HCT116 (cell line): ENCODE measurements at regions not wholly inside any gene's neighbourhood (a gene's known extent, or its start where the extent isn't known, plus 50 kb on each side); places are given as distances from the start of the nearest gene placed in this dataset.

Experiments
- ATAC-seq: fragments of 200-7000 bp; cut with Tn5 transposase; 2 replicates; pipeline ENCODE4 v1.9.1; 2020; ENCODE audit warnings: mild to moderate bottlenecking, moderate library complexity
- BruUV-seq: library from RNA; stranded (reverse); fragments of 400-500 nt; replicated peaks from 2 replicates; lab custom pipeline; 2021; lab: Mats Ljungman, UMichigan
- CTCF ChIA-PET: fragments of 300-600 bp; sonication (Branson Sonifier 250); formaldehyde crosslinking; loops from one replicate; lab custom pipeline; 2021; ENCODE audit warnings: antibody characterized with exemption; lab: Charles Lee
- POLR2A ChIA-PET: fragments of 300-600, 350-600 bp; sonication (Branson Sonifier 250); formaldehyde crosslinking; loops from one replicate; lab custom pipeline; 2021; ENCODE audit warnings: antibody characterized with exemption; lab: Charles Lee
- RAD21 ChIA-PET, 2 experiments: fragments of 300-600 bp; sonication (Branson Sonifier 250); formaldehyde crosslinking; loops; one replicate each; lab custom pipeline; 2023; ENCODE audit warnings: low total read pairs in 2 of 2; ENCODE audit not compliant: uncharacterized antibody in 2 of 2, unreplicated experiment in 2 of 2, low non-redundant PET in 1 of 2; lab: Charles Lee
- DNase-seq: peaks from one replicate; pipeline ENCODE4 v3.0.0-alpha.2; 2010; ENCODE audit warnings: low read depth, low spot score
- H2AFZ ChIP-seq: fragments of 200-600 bp; shearing (Covaris generic), sonication (generic); 2 replicates; pipeline ENCODE4 v1.6.1; 2017; ENCODE audit warnings: low read depth, mixed run types, mixed read lengths, antibody characterized with exemption, low read length; ENCODE audit not compliant: poor library complexity, severe bottlenecking
- H3K27ac ChIP-seq: 2 replicates; pipeline ENCODE4 v1.5.1; 2012; ENCODE audit warnings: low read depth, low read length
- H3K27me3 ChIP-seq: fragments of 200-600 bp; sonication (generic); 2 replicates; pipeline ENCODE4 v1.6.1; 2016; ENCODE audit warnings: mixed run types, low read length, mixed read lengths; ENCODE audit not compliant: insufficient read depth
- H3K36me3 ChIP-seq, 2 experiments: fragments of 200-500 bp in 1 of 2; fragments of 200-600 bp in 1 of 2; sonication (Bioruptor generic) in 1 of 2; sonication (generic) in 1 of 2; 2 replicates each; pipeline versions ENCODE4 v1.5.1 to v1.6.1; 2014 to 2016; ENCODE audit warnings: low read length in 2 of 2, inconsistent platforms in 1 of 2, mixed read lengths in 1 of 2, mixed run types in 1 of 2; ENCODE audit not compliant: insufficient read depth in 2 of 2, control insufficient read depth in 1 of 2
- H3K4me1 ChIP-seq, 2 experiments: fragments of 200-600 bp in 1 of 2; sonication (generic) in 1 of 2; 2 replicates each; pipeline versions ENCODE4 v1.5.1 to v1.6.1; 2012 to 2017; ENCODE audit warnings: low read length in 2 of 2, inconsistent platforms in 1 of 2, mild to moderate bottlenecking in 1 of 2, mixed read lengths in 1 of 2, mixed run types in 1 of 2, moderate library complexity in 1 of 2; ENCODE audit not compliant: insufficient read depth in 2 of 2, control insufficient read depth in 1 of 2
- H3K4me2 ChIP-seq: fragments of 200-600 bp; sonication (generic); 2 replicates; pipeline ENCODE4 v1.6.1; 2017; ENCODE audit warnings: mixed run types, low read length, mixed read lengths
- H3K4me3 ChIP-seq, 2 experiments: fragments of 200-600 bp in 1 of 2; sonication (generic) in 1 of 2; replicated peaks in 1 of 2; 2 replicates each; pipeline ENCODE4 v1.5.1; 2011 to 2016; ENCODE audit warnings: low read length in 2 of 2, control low read depth in 1 of 2, low read depth in 1 of 2, mild to moderate bottlenecking in 1 of 2, mixed read lengths in 1 of 2, mixed run types in 1 of 2
- H3K79me2 ChIP-seq: fragments of 200-600 bp; sonication (generic); 2 replicates; pipeline ENCODE4 v1.6.1; 2017; ENCODE audit warnings: mild to moderate bottlenecking, mixed run types, low read length, moderate library complexity, mixed read lengths; ENCODE audit not compliant: insufficient read depth
- H3K9ac ChIP-seq: fragments of 200-600 bp; sonication (generic); 2 replicates; pipeline ENCODE4 v1.6.1; 2016; ENCODE audit warnings: low read length, mixed read lengths
- H3K9me2 ChIP-seq: fragments of 200-600 bp; sonication (generic), shearing (Covaris generic); 2 replicates; pipeline ENCODE4 v1.6.1; 2017; ENCODE audit warnings: mixed run types, mild to moderate bottlenecking, moderate library complexity; ENCODE audit not compliant: insufficient read depth
- H3K9me3 ChIP-seq, 2 experiments: fragments of 200-500 bp in 1 of 2; fragments of 200-600 bp in 1 of 2; sonication (Bioruptor generic) in 1 of 2; sonication (generic) in 1 of 2; 2 replicates each; pipeline ENCODE4 v1.6.1; 2014 to 2017; ENCODE audit warnings: low read length in 2 of 2, mixed read lengths in 2 of 2, inconsistent platforms in 1 of 2, low read depth in 1 of 2, mild to moderate bottlenecking in 1 of 2, mixed run types in 1 of 2, moderate library complexity in 1 of 2; ENCODE audit not compliant: control insufficient read depth in 1 of 2, insufficient read depth in 1 of 2
- H4K20me1 ChIP-seq: fragments of 200-600 bp; sonication (generic), shearing (Covaris generic); 2 replicates; pipeline ENCODE4 v1.6.1; 2017; ENCODE audit warnings: mixed run types, mild to moderate bottlenecking, moderate library complexity; ENCODE audit not compliant: insufficient read depth
- CBX3 ChIP-seq: IDR thresholded peaks from 2 replicates; pipeline ENCODE4 v1.6.1; 2012; ENCODE audit warnings: low read depth
- CEBPB ChIP-seq: IDR thresholded peaks from 2 replicates; pipeline ENCODE4 v1.6.1; 2012; ENCODE audit warnings: low read depth
- CTCF ChIP-seq, 3 experiments: fragments of 200-600 bp in 1 of 3; sonication (generic) in 1 of 3; IDR thresholded peaks in 2 of 3; conservative IDR thresholded peaks in 1 of 3; 2 replicates each; pipeline ENCODE4 v1.5.1; 2012 to 2017; ENCODE audit warnings: low read depth in 2 of 3, low read length in 2 of 3, antibody characterized with exemption in 1 of 3, borderline replicate concordance in 1 of 3, control low read depth in 1 of 3, mild to moderate bottlenecking in 1 of 3, mixed read lengths in 1 of 3, mixed run types in 1 of 3, moderate library complexity in 1 of 3; ENCODE audit not compliant: insufficient read depth in 1 of 3
- EGR1 ChIP-seq: IDR thresholded peaks from 2 replicates; pipeline ENCODE4 v1.6.1; 2012; ENCODE audit warnings: low read depth
- ELF1 ChIP-seq: IDR thresholded peaks from 2 replicates; pipeline ENCODE4 v1.6.1; 2012; ENCODE audit warnings: low read depth, borderline replicate concordance
- JUND ChIP-seq: IDR thresholded peaks from 2 replicates; pipeline ENCODE4 v1.6.1; 2012
- MAX ChIP-seq: IDR thresholded peaks from 2 replicates; pipeline ENCODE4 v1.6.1; 2012
- RAD21 ChIP-seq: IDR thresholded peaks from 2 replicates; pipeline ENCODE4 v1.6.1; 2012; ENCODE audit warnings: low read depth, mild to moderate bottlenecking
- SIN3A ChIP-seq: IDR thresholded peaks from 2 replicates; pipeline ENCODE4 v1.6.1; 2012; ENCODE audit warnings: low read depth
- ZBTB33 ChIP-seq: IDR thresholded peaks from 2 replicates; pipeline ENCODE4 v1.6.1; 2011; ENCODE audit warnings: mild to moderate bottlenecking, low read length, moderate library complexity; ENCODE audit not compliant: insufficient replicate concordance; ENCODE audit errors: extremely low read depth
- intact Hi-C: fragments of 100-400 bp; cut with micrococcal nuclease; formaldehyde crosslinking; loops from 2 replicates; pipeline ENCODE4 v1.10.0; 2022

- BruUV-seq, result no TSS peak
- H3K4me3 ChIP-seq, result no peak overlapping the region
- no peak overlapping the region for H3K4me2 ChIP-seq
- intact Hi-C loops, result no loop called here
- TF ChIP-seq ELF1 (no peak), MAX (no peak), RAD21 (peak; percentile 16; the same call in 1 of the 2 replicates), SIN3A (no peak), ZBTB33 (no peak), CEBPB (no peak), JUND (no peak), EGR1 (no peak), CBX3 (no peak), CTCF (IDR thresholded peaks at IDR 0.05 in 2 of 3, conservative IDR thresholded peaks at IDR 0.05 in 1 of 3; ENCODE audit: borderline replicate concordance in 1 of 3, insufficient read depth in 1 of 3, low read depth in 2 of 3, low read length in 2 of 3) (peak in 2 of 3 experiments; percentile 53 to 62; a peak in 4 of 6 replicates)
- CTCF ChIA-PET, result no interaction called here
- H4K20me1 ChIP-seq, result no peaks in the 10 kb centered on the region
- no peak for DNase-seq
- no peaks in the 10 kb centered on the region for H3K4me1 ChIP-seq
- no peak overlapping the region for H2AFZ ChIP-seq
- no peak overlapping the region for H3K9ac ChIP-seq
- H3K9me2 ChIP-seq, result no peaks in the 10 kb centered on the region
- POLR2A ChIA-PET, result no interaction called here
- ATAC-seq, result no peak
- RAD21 ChIA-PET, result no interaction called here
- no peaks in the 10 kb centered on the region for H3K36me3 ChIP-seq
- no peaks in the 10 kb centered on the region for H3K27me3 ChIP-seq
- no peak overlapping the region for H3K27ac ChIP-seq
- no peaks in the 10 kb centered on the region for H3K79me2 ChIP-seq
- no peaks in the 10 kb centered on the region; a peak in 1 of 4 replicates for H3K9me3 ChIP-seq
These were observed 2124.9 kb downstream of the MAT2B start for GRCh38 chr5:165630261-165630778.
